ENCODE measurements at regions not wholly inside any gene's neighbourhood (a gene's known extent, or its start where the extent isn't known, plus 50 kb on each side); places are given as distances from the start of the nearest gene placed in this dataset.

DNA sequence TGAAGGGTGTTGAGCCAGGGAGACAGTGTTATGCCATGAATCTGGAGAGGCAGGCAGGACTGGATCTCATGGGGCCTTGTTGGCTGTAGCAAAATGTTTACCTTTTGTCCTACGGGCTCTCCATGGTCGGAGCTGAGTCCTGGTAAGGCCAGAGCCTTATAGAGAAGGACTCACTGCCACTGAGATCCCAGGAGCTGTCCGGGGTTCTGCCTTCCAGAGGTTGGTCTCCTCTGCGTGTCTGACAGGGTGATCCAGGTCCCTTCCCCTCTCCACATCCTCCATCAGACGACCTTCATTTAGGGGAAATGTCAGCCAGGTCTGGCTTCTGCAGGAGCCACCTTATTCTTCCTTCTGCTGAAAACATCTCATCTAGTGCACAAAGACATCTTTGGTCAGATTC is 285.2 kb upstream of the N4BP1 start:
- no peak for DNase-seq (ENCODE audit: insufficient read length, low spot score, missing footprints)
- TF ChIP-seq, protein P1, sequence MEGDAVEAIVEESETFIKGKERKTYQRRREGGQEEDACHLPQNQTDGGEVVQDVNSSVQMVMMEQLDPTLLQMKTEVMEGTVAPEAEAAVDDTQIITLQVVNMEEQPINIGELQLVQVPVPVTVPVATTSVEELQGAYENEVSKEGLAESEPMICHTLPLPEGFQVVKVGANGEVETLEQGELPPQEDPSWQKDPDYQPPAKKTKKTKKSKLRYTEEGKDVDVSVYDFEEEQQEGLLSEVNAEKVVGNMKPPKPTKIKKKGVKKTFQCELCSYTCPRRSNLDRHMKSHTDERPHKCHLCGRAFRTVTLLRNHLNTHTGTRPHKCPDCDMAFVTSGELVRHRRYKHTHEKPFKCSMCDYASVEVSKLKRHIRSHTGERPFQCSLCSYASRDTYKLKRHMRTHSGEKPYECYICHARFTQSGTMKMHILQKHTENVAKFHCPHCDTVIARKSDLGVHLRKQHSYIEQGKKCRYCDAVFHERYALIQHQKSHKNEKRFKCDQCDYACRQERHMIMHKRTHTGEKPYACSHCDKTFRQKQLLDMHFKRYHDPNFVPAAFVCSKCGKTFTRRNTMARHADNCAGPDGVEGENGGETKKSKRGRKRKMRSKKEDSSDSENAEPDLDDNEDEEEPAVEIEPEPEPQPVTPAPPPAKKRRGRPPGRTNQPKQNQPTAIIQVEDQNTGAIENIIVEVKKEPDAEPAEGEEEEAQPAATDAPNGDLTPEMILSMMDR (IDR thresholded peaks at IDR 0.05; ENCODE audit: extremely low read depth, low read depth, low read length) = no peak
- Histone ChIP-seq H3K9me3 (ENCODE audit: low read depth, low read length) (no peaks in the 10 kb centered on the region), H3K79me2 (ENCODE audit: insufficient read depth, low read length) (no peaks in the 10 kb centered on the region), H3K4me3 (ENCODE audit: insufficient read depth, low read length) (no peak overlapping the region), H3K36me3 (ENCODE audit: insufficient read depth, low read length) (no peaks in the 10 kb centered on the region), H3K27me3 (ENCODE audit: insufficient read depth, low read length) (no peaks in the 10 kb centered on the region), H3K4me2 (ENCODE audit: insufficient read depth, low read length) (no peak overlapping the region), H3K4me1 (ENCODE audit: insufficient read depth, low read length) (no peaks in the 10 kb centered on the region), H4K20me1 (ENCODE audit: insufficient read depth, low read length) (no peaks in the 10 kb centered on the region), H3K27ac (ENCODE audit: low read depth, low read length) (no peak overlapping the region), H2AFZ (ENCODE audit: low read length) (no peak overlapping the region)

- H3K4me2 ChIP-seq (ENCODE audit: insufficient read depth, low read length) = no peak overlapping the region
- H3K4me3 ChIP-seq (ENCODE audit: insufficient read depth, low read length) = no peak overlapping the region
- H3K27ac ChIP-seq (ENCODE audit: low read depth, low read length) = no peak overlapping the region
- H2AFZ ChIP-seq (ENCODE audit: low read length) = no peak overlapping the region
- H3K79me2 ChIP-seq (ENCODE audit: insufficient read depth, low read length) = no peaks in the 10 kb centered on the region
- no peaks in the 10 kb centered on the region for H3K36me3 ChIP-seq (ENCODE audit: insufficient read depth, low read length)
- DNase-seq (ENCODE audit: insufficient read length, low spot score, missing footprints) = no peak
- no peaks in the 10 kb centered on the region for H3K4me1 ChIP-seq (ENCODE audit: insufficient read depth, low read length)
- H4K20me1 ChIP-seq (ENCODE audit: insufficient read depth, low read length) = no peaks in the 10 kb centered on the region
- peaks cover 2% of the 10 kb centered on the region for H3K9me3 ChIP-seq (ENCODE audit: low read depth, low read length)
- TF ChIP-seq, protein P1 (IDR thresholded peaks at IDR 0.05; ENCODE audit: extremely low read depth, low read depth, low read length) = no peak
- H3K27me3 ChIP-seq (ENCODE audit: insufficient read depth, low read length) = no peaks in the 10 kb centered on the region
Measured at GRCh38 chr16:48892893-48893292, 282.9 kb upstream of the N4BP1 start.

DNA sequence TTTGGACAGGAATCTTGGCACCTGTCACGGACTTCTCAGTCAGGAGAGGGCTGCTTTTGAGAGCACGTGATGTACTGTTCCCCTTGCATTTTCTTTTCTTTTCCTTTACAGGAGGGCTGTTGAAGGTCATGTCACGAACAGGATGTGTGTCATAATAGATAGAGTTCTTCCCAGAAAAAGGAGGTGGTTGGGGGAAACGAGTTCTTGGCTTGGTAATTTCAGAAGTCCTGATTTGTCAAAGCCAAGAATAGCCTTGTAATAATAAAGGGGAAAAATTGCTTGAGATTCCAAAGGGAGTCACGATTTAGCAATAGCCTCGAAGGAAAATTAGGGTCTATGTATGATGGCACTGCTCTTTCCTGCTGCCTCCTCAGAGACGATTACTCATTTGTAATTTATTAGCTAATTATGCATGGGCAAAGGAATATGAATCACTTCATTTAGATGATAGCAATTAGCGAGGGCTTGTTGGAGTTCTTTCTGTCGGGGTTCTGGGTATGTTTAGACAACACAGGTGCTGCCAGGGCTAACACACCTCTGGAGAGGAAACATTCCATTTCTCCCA is 277.7 kb upstream of the N4BP1 start:
- H3K79me2 ChIP-seq (ENCODE audit: insufficient read depth, low read length) = no peaks in the 10 kb centered on the region
- no peaks in the 10 kb centered on the region for H4K20me1 ChIP-seq (ENCODE audit: insufficient read depth, low read length)
- H3K27me3 ChIP-seq (ENCODE audit: insufficient read depth, low read length) = no peaks in the 10 kb centered on the region
- TF ChIP-seq, protein P1 (IDR thresholded peaks at IDR 0.05; ENCODE audit: extremely low read depth, low read depth, low read length) = no peak
- no peaks in the 10 kb centered on the region for H3K4me1 ChIP-seq (ENCODE audit: insufficient read depth, low read length)
- peaks cover 2% of the 10 kb centered on the region for H3K9me3 ChIP-seq (ENCODE audit: low read depth, low read length)
- H3K4me3 ChIP-seq (ENCODE audit: insufficient read depth, low read length) = no peak overlapping the region
- no peak overlapping the region for H3K27ac ChIP-seq (ENCODE audit: low read depth, low read length)
- H3K4me2 ChIP-seq (ENCODE audit: insufficient read depth, low read length) = no peak overlapping the region
- H2AFZ ChIP-seq (ENCODE audit: low read length) = no peak overlapping the region
- no peak for DNase-seq (ENCODE audit: insufficient read length, low spot score, missing footprints)
- no peaks in the 10 kb centered on the region for H3K36me3 ChIP-seq (ENCODE audit: insufficient read depth, low read length)

DNA sequence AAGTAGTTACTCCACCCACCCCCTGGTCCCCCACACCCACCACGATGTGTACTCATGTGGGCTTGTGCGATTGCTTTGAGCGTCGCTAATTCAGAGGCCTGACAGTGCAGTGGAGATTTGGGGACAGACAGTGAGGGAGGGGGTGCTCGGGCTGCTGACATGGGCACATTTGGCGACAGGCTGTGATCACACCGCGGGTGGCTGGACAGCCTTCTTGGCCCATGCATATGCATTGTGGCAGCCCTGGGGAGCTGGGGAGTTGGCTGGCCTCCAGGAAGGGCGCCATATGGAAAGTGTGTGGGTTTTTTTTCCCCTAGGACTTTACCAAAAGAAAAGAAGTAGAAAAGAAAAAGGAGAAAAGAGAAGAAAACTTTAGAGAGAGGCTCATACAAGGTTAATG is 275.5 kb upstream of the N4BP1 start:
- Histone ChIP-seq H3K9me3 (ENCODE audit: low read depth, low read length) (peaks cover 2% of the 10 kb centered on the region), H3K4me1 (ENCODE audit: insufficient read depth, low read length) (no peaks in the 10 kb centered on the region), H2AFZ (ENCODE audit: low read length) (no peak overlapping the region), H3K4me2 (ENCODE audit: insufficient read depth, low read length) (no peak overlapping the region), H4K20me1 (ENCODE audit: insufficient read depth, low read length) (no peaks in the 10 kb centered on the region), H3K27ac (ENCODE audit: low read depth, low read length) (no peak overlapping the region), H3K27me3 (ENCODE audit: insufficient read depth, low read length) (no peaks in the 10 kb centered on the region), H3K79me2 (ENCODE audit: insufficient read depth, low read length) (no peaks in the 10 kb centered on the region), H3K4me3 (ENCODE audit: insufficient read depth, low read length) (no peak overlapping the region), H3K36me3 (ENCODE audit: insufficient read depth, low read length) (no peaks in the 10 kb centered on the region)
- TF ChIP-seq, protein P1 (IDR thresholded peaks at IDR 0.05; ENCODE audit: extremely low read depth, low read depth, low read length) = no peak
- no peak for DNase-seq (ENCODE audit: insufficient read length, low spot score, missing footprints)
